GM12878 (cell line): ENCODE measurements at regions not wholly inside any gene's neighbourhood (a gene's known extent, or its start where the extent isn't known, plus 50 kb on each side); places are given as distances from the start of the nearest gene placed in this dataset.

Experiments used
- ATAC-seq: fragments of 200-7000 bp; cut with Tn5 transposase; 3 replicates; pipeline ENCODE4 v1.9.1; 2020; ENCODE audit warnings: mild to moderate bottlenecking, moderate library complexity
- BruUV-seq: library from RNA; stranded (reverse); fragments of 400-500 nt; replicated peaks from 2 replicates; lab custom pipeline; 2021; lab: Mats Ljungman, UMichigan
- CTCF ChIA-PET: fragments of 300-600 bp; sonication (Branson Sonifier 250); formaldehyde crosslinking; extraction: SDS; loops from one replicate; lab custom pipeline; 2021; ENCODE audit warnings: inconsistent platforms; lab: Yijun Ruan, JAX
- POLR2A ChIA-PET: fragments of 350-600 bp; formaldehyde crosslinking; extraction: SDS; loops from one replicate; lab custom pipeline; 2021; ENCODE audit warnings: inconsistent platforms; lab: Charles Lee
- RAD21 ChIA-PET: fragments of 300-600 bp; sonication (Branson Sonifier 250); formaldehyde crosslinking; loops from one replicate; lab custom pipeline; 2023; ENCODE audit warnings: antibody characterized with exemption; ENCODE audit not compliant: unreplicated experiment; lab: Charles Lee
- SMC1A ChIA-PET: fragments of 300-600 bp; sonication (Branson Sonifier 250); formaldehyde crosslinking; loops from one replicate; lab custom pipeline; 2023; ENCODE audit not compliant: unreplicated experiment, uncharacterized antibody; lab: Charles Lee
- DNase-seq: peaks from one replicate; pipeline ENCODE4 v3.0.0-alpha.2; 2011; ENCODE audit warnings: low read depth, low spot score
- FAIRE-seq: peaks from 3 replicates; lab custom pipeline; 2011; peaks lifted over from hg19 to GRCh38; lab: Jason Lieb, UNC
- H2AFZ ChIP-seq: 2 replicates; pipeline ENCODE4 v1.6.0; 2011; ENCODE audit warnings: low read depth, low read length, control low read depth; ENCODE audit not compliant: control insufficient read depth
- H3K27ac ChIP-seq: 2 replicates; pipeline ENCODE4 v1.5.1; 2011; ENCODE audit warnings: control low read depth; ENCODE audit not compliant: control insufficient read depth, insufficient read depth
- H3K27me3 ChIP-seq, 2 experiments: replicated peaks in 1 of 2; 2 replicates each; pipeline versions ENCODE4 v1.6.0 to v1.6.1; 2011; ENCODE audit warnings: low read length in 1 of 2; ENCODE audit not compliant: control insufficient read depth in 2 of 2, insufficient read depth in 2 of 2
- H3K36me3 ChIP-seq, 2 experiments: 2 replicates each; pipeline ENCODE4 v1.5.1; 2011; ENCODE audit warnings: low read length in 1 of 2; ENCODE audit not compliant: control insufficient read depth in 2 of 2, insufficient read depth in 2 of 2
- H3K4me1 ChIP-seq: 2 replicates; pipeline ENCODE4 v1.6.1; 2011; ENCODE audit warnings: mild to moderate bottlenecking, low read length, moderate library complexity, mixed read lengths; ENCODE audit not compliant: control insufficient read depth, insufficient read depth
- H3K4me2 ChIP-seq: 2 replicates; pipeline ENCODE4 v1.6.0; 2011; ENCODE audit warnings: control low read depth; ENCODE audit not compliant: control insufficient read depth, insufficient read depth
- H3K4me3 ChIP-seq: fragments of 200-600 bp; sonication (generic); 2 replicates; pipeline ENCODE4 v1.5.1; 2016
- H3K79me2 ChIP-seq: 2 replicates; pipeline ENCODE4 v1.6.0; 2011; ENCODE audit warnings: low read length; ENCODE audit not compliant: control insufficient read depth, insufficient read depth
- H3K9ac ChIP-seq: 2 replicates; pipeline ENCODE4 v1.8.0; 2011; ENCODE audit warnings: low read length, control low read depth, mixed read lengths; ENCODE audit not compliant: control insufficient read depth, insufficient read depth
- H3K9me3 ChIP-seq: replicated peaks from 3 replicates; pipeline ENCODE4 v1.5.1; 2011; ENCODE audit warnings: mild to moderate bottlenecking, low read length; ENCODE audit not compliant: control insufficient read depth, insufficient read depth
- H4K20me1 ChIP-seq: 2 replicates; pipeline ENCODE4 v1.6.0; 2011; ENCODE audit not compliant: control insufficient read depth, insufficient read depth
- BMI1 ChIP-seq: fragments of 450-650 bp; IDR thresholded peaks from 2 replicates; pipeline ENCODE4 v1.6.1; 2016; ENCODE audit warnings: mild to moderate bottlenecking, moderate library complexity, borderline replicate concordance
- E4F1 ChIP-seq: fragments of 450-650 bp; IDR thresholded peaks from 2 replicates; pipeline ENCODE4 v1.6.1; 2018; ENCODE audit warnings: borderline replicate concordance, mild to moderate bottlenecking; ENCODE audit not compliant: partially characterized antibody
- IKZF1 ChIP-seq: fragments of 450-650 bp; conservative IDR thresholded peaks from 2 replicates; pipeline ENCODE4 v1.6.1; 2017; ENCODE audit warnings: antibody characterized with exemption, mild to moderate bottlenecking
- IKZF2 ChIP-seq, 2 experiments: fragments of 450-650 bp; IDR thresholded peaks; 2 replicates each; pipeline ENCODE4 v1.6.1; 2017; ENCODE audit warnings: mild to moderate bottlenecking in 2 of 2, moderate library complexity in 2 of 2
- MTA3 ChIP-seq: IDR thresholded peaks from 2 replicates; pipeline ENCODE4 v1.6.1; 2012; ENCODE audit warnings: low read length, inconsistent platforms, borderline replicate concordance
- MYB ChIP-seq: fragments of 150-350 bp; IDR thresholded peaks from 2 replicates; pipeline ENCODE4 v1.6.1; 2014; ENCODE audit warnings: mild to moderate bottlenecking, low read depth, low read length, borderline replicate concordance
- POLR2AphosphoS2 ChIP-seq: IDR thresholded peaks from 2 replicates; pipeline ENCODE4 v1.6.1; 2011; ENCODE audit warnings: low read depth, mild to moderate bottlenecking, low read length, improper control_type of control experiment, moderate library complexity
- POLR2AphosphoS5 ChIP-seq: IDR thresholded peaks from 2 replicates; pipeline ENCODE4 v1.6.1; 2011; ENCODE audit warnings: mild to moderate bottlenecking, low read length, inconsistent platforms
- RB1 ChIP-seq: fragments of 450-650 bp; formaldehyde crosslinking; IDR thresholded peaks from 2 replicates; pipeline ENCODE4 v1.6.1; 2017; ENCODE audit warnings: mild to moderate bottlenecking, borderline replicate concordance
- SKIL ChIP-seq: fragments of 450-650 bp; IDR thresholded peaks from 2 replicates; pipeline ENCODE4 v1.6.1; 2017; ENCODE audit warnings: mild to moderate bottlenecking, low read depth, inconsistent platforms; ENCODE audit not compliant: poor library complexity, severe bottlenecking
- SMARCA5 ChIP-seq: fragments of 450-650 bp; IDR thresholded peaks from 2 replicates; pipeline ENCODE4 v1.6.1; 2017; ENCODE audit warnings: mild to moderate bottlenecking
- SREBF1 ChIP-seq: IDR thresholded peaks from 2 replicates; pipeline ENCODE4 v1.6.1; 2012; ENCODE audit warnings: mild to moderate bottlenecking, low read length
- STAT1 ChIP-seq: fragments of 450-650 bp; conservative IDR thresholded peaks from 2 replicates; pipeline ENCODE4 v1.6.1; 2014; ENCODE audit warnings: antibody characterized with exemption, mild to moderate bottlenecking
- SUZ12 ChIP-seq: fragments of 200-600 bp; sonication (generic); IDR thresholded peaks from one replicate; pipeline ENCODE4 v1.6.1; 2018; ENCODE audit warnings: antibody characterized with exemption, mild to moderate bottlenecking; ENCODE audit not compliant: unreplicated experiment
- YBX1 ChIP-seq: fragments of 450-650 bp; IDR thresholded peaks from 2 replicates; pipeline ENCODE4 v1.6.1; 2016; ENCODE audit warnings: antibody characterized with exemption
- ZSCAN29 ChIP-seq: fragments of 450-650 bp; IDR thresholded peaks from 2 replicates; pipeline ENCODE4 v1.6.1; 2017; ENCODE audit warnings: mild to moderate bottlenecking, moderate library complexity
- WGBS: methylation state at CpG from one replicate; pipeline ENCODE4 v1.1.6; 2016; ENCODE audit warnings: low lambda C conversion rate; ENCODE audit not compliant: insufficient replicate concordance, insufficient coverage; ENCODE audit errors: missing lambda C conversion rate; 5-methylcytosine and 5-hydroxymethylcytosine counted together
- in situ Hi-C: fragments of 300-500 bp; cut with MboI; formaldehyde crosslinking; loops from 9 replicates; pipeline ENCODE4 v1.14.3; 2018; ENCODE audit warnings: mixed read lengths
- intact Hi-C: fragments of 100-400 bp; cut with micrococcal nuclease; formaldehyde crosslinking; loops from one replicate; pipeline ENCODE4 v1.14.2; 2022; ENCODE audit not compliant: unreplicated experiment
- TF ChIP-seq, protein P1 (sequence below): fragments of 150-350 bp; IDR thresholded peaks from 2 replicates; pipeline ENCODE4 v1.6.1; 2014; ENCODE audit warnings: mild to moderate bottlenecking, low read depth, low read length

GRCh38 chr2:228493852-228494251, 312.4 kb upstream of the SPHKAP start:
- no peaks in the 10 kb centered on the region for H3K27me3 ChIP-seq
- H3K27ac ChIP-seq: no peak overlapping the region
- FAIRE-seq (no peak), DNase-seq (no peak), ATAC-seq (no peak)
- in situ Hi-C loops: no loop called here
- CTCF ChIA-PET: no interaction called here
- H3K36me3 ChIP-seq: no peaks in the 10 kb centered on the region
- H3K4me3 ChIP-seq: no peak overlapping the region
- no peaks in the 10 kb centered on the region for H4K20me1 ChIP-seq
- no peaks in the 10 kb centered on the region for H3K4me1 ChIP-seq
- no peak overlapping the region for H2AFZ ChIP-seq
- no peak overlapping the region for H3K4me2 ChIP-seq
- H3K9me3 ChIP-seq: no peaks in the 10 kb centered on the region
- intact Hi-C loops: no loop called here
- BruUV-seq: no TSS peak
- POLR2A ChIA-PET: no interaction called here
- RAD21 ChIA-PET: no interaction called here
- H3K9ac ChIP-seq: no peak overlapping the region
- H3K79me2 ChIP-seq: no peaks in the 10 kb centered on the region
- TF ChIP-seq SUZ12 (no peak), SREBF1 (no peak), STAT1 (no peak), IKZF1 (no peak), SKIL (no peak), POLR2AphosphoS2 (no peak), RB1 (no peak), SMARCA5 (no peak), IKZF2 (IDR thresholded peaks at IDR 0.05) (no peak), BMI1 (no peak), MYB (no peak), E4F1 (no peak), ZSCAN29 (no peak), MTA3 (no peak), POLR2AphosphoS5 (no peak), YBX1 (no peak)
- TF ChIP-seq, protein P1, sequence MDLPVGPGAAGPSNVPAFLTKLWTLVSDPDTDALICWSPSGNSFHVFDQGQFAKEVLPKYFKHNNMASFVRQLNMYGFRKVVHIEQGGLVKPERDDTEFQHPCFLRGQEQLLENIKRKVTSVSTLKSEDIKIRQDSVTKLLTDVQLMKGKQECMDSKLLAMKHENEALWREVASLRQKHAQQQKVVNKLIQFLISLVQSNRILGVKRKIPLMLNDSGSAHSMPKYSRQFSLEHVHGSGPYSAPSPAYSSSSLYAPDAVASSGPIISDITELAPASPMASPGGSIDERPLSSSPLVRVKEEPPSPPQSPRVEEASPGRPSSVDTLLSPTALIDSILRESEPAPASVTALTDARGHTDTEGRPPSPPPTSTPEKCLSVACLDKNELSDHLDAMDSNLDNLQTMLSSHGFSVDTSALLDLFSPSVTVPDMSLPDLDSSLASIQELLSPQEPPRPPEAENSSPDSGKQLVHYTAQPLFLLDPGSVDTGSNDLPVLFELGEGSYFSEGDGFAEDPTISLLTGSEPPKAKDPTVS: no peak
- WGBS: 42% methylated on average over 3 of the region's 3 CpGs
- SMC1A ChIA-PET: no interaction called here
